Neuronal stem cell (in vitro differentiated cells): ENCODE measurements at regions not wholly inside any gene's neighbourhood (a gene's known extent, or its start where the extent isn't known, plus 50 kb on each side); places are given as distances from the start of the nearest gene placed in this dataset.
"Not testable (repeated sequence)": the region's sequence is repeated elsewhere in the genome, so short reads cannot be mapped to it uniquely, and the experiment has no call there.

Experiments
- DNase-seq: peaks from one replicate; pipeline ENCODE4 v3.0.0-alpha.2; 2013; ENCODE audit warnings: low spot score
- H2AFZ ChIP-seq: one replicate; pipeline ENCODE4 v1.6.1; 2013; ENCODE audit warnings: mild to moderate bottlenecking, low read length, inconsistent platforms
- H2AK5ac ChIP-seq: 2 replicates; pipeline ENCODE4 v1.6.1; 2013; ENCODE audit warnings: low read depth, mild to moderate bottlenecking, inconsistent platforms, low read length, moderate library complexity, mixed read lengths
- H2BK120ac ChIP-seq: 2 replicates; pipeline ENCODE4 v1.6.1; 2013; ENCODE audit warnings: low read depth, mild to moderate bottlenecking, inconsistent platforms, low read length, moderate library complexity, mixed read lengths
- H2BK12ac ChIP-seq: one replicate; pipeline ENCODE4 v1.6.1; 2013; ENCODE audit warnings: low read length, inconsistent platforms
- H2BK15ac ChIP-seq: 2 replicates; pipeline ENCODE4 v1.6.1; 2013; ENCODE audit warnings: mild to moderate bottlenecking, low read length, inconsistent platforms, mixed read lengths
- H2BK5ac ChIP-seq: one replicate; pipeline ENCODE4 v1.6.1; 2013; ENCODE audit warnings: inconsistent platforms, mild to moderate bottlenecking, low read length, moderate library complexity
- H3K14ac ChIP-seq: one replicate; pipeline ENCODE4 v1.6.1; 2013; ENCODE audit warnings: low read length, inconsistent platforms
- H3K18ac ChIP-seq: 2 replicates; pipeline ENCODE4 v1.6.1; 2013; ENCODE audit warnings: low read length, inconsistent platforms
- H3K23ac ChIP-seq: 2 replicates; pipeline ENCODE4 v1.6.1; 2013; ENCODE audit warnings: low read depth, mild to moderate bottlenecking, mixed read lengths, low read length, inconsistent platforms; ENCODE audit not compliant: poor library complexity
- H3K27ac ChIP-seq: replicated peaks from 3 replicates; pipeline ENCODE4 v1.5.1; 2013; ENCODE audit warnings: low read length, inconsistent platforms
- H3K27me3 ChIP-seq, 3 experiments: 2 replicates each; pipeline ENCODE4 v1.6.1; 2013; ENCODE audit warnings: low read length in 3 of 3, mild to moderate bottlenecking in 2 of 3, inconsistent platforms in 1 of 3, low read depth in 1 of 3, mixed read lengths in 1 of 3, moderate library complexity in 1 of 3; ENCODE audit not compliant: control insufficient read depth in 3 of 3, insufficient read depth in 3 of 3
- H3K36me3 ChIP-seq, 2 donors: replicated peaks in 1 of 2; 2 replicates each; pipeline ENCODE4 v1.6.1; 2013; ENCODE audit warnings: low read length in 2 of 2; ENCODE audit not compliant: control insufficient read depth in 2 of 2, insufficient read depth in 2 of 2
- H3K4ac ChIP-seq: 2 replicates; pipeline ENCODE4 v1.6.1; 2013; ENCODE audit warnings: inconsistent platforms, mild to moderate bottlenecking, low read length, moderate library complexity
- H3K4me1 ChIP-seq, 2 donors: 1 replicate in 1 of 2; 2 replicates in 1 of 2; pipeline ENCODE4 v1.6.1; 2013; ENCODE audit warnings: low read length in 2 of 2, low read depth in 1 of 2; ENCODE audit not compliant: control insufficient read depth in 2 of 2, insufficient read depth in 1 of 2
- H3K4me2 ChIP-seq: one replicate; pipeline ENCODE4 v1.6.1; 2013; ENCODE audit warnings: mild to moderate bottlenecking, low read length, inconsistent platforms; ENCODE audit not compliant: insufficient read depth, poor library complexity, severe bottlenecking
- H3K4me3 ChIP-seq, 2 donors: 2 replicates each; pipeline ENCODE4 v1.5.1; 2013; ENCODE audit warnings: low read length in 2 of 2, mild to moderate bottlenecking in 2 of 2, inconsistent platforms in 1 of 2, moderate library complexity in 1 of 2
- H3K79me1 ChIP-seq: one replicate; pipeline ENCODE4 v1.6.1; 2013; ENCODE audit warnings: low read depth, mild to moderate bottlenecking, inconsistent platforms, low read length, moderate library complexity
- H3K9ac ChIP-seq: one replicate; pipeline ENCODE4 v1.6.1; 2013; ENCODE audit warnings: mild to moderate bottlenecking, low read depth, low read length, inconsistent platforms; ENCODE audit not compliant: poor library complexity
- H3K9me3 ChIP-seq, 2 donors: replicated peaks in 1 of 2; 2 replicates each; pipeline versions ENCODE3 to v1.6.1; 2013; ENCODE audit warnings: low read length in 2 of 2, mild to moderate bottlenecking in 2 of 2, inconsistent platforms in 1 of 2, low read depth in 1 of 2, mixed read lengths in 1 of 2, moderate library complexity in 1 of 2; ENCODE audit not compliant: control insufficient read depth in 2 of 2, insufficient read depth in 1 of 2
- H4K8ac ChIP-seq: one replicate; pipeline ENCODE4 v1.6.1; 2013; ENCODE audit warnings: low read depth, mild to moderate bottlenecking, inconsistent platforms, low read length, moderate library complexity
- H4K91ac ChIP-seq: one replicate; pipeline ENCODE4 v1.6.1; 2013; ENCODE audit warnings: low read length, low read depth, mild to moderate bottlenecking, inconsistent platforms; ENCODE audit not compliant: poor library complexity
- WGBS, 2 donors: extraction: QIAGEN DNeasy Blood & Tissue Kit; methylation state at CpG; one replicate each; pipeline ENCODE4 v1.1.7; 2013; ENCODE audit warnings: missing lambda C conversion rate in 2 of 2, mixed read lengths in 1 of 2; ENCODE audit not compliant: insufficient read length in 2 of 2, insufficient replicate concordance in 1 of 2; ENCODE audit errors: extremely low coverage in 2 of 2; 5-methylcytosine and 5-hydroxymethylcytosine counted together

GRCh38 chr5:136444099-136444498 is 78.8 kb upstream of the TRPC7 start:
- H3K4me2 ChIP-seq, H3K27ac ChIP-seq, H4K91ac ChIP-seq, H2BK15ac ChIP-seq, H3K18ac ChIP-seq, H3K4me3 ChIP-seq, H3K4ac ChIP-seq, H2AFZ ChIP-seq, H3K9ac ChIP-seq, H3K9me3 ChIP-seq, H3K14ac ChIP-seq, H4K8ac ChIP-seq, H2BK5ac ChIP-seq, H2BK12ac ChIP-seq, H3K27me3 ChIP-seq, H3K23ac ChIP-seq, H2AK5ac ChIP-seq, H3K4me1 ChIP-seq, H3K79me1 ChIP-seq, H2BK120ac ChIP-seq, DNase-seq, H3K36me3 ChIP-seq: not testable (repeated sequence)
- no CpG with 5 or more reads among the region's 12 CpGs for WGBS, 2 donors

GRCh38 chr5:136439367-136439766 is 74.0 kb upstream of the TRPC7 start:
- Histone ChIP-seq H2AFZ (no peak overlapping the region), H2BK5ac (no peak overlapping the region), H2BK15ac (no peak overlapping the region), H3K36me3 (no peaks in the 10 kb centered on the region), H3K18ac (no peak overlapping the region), H2BK12ac (no peak overlapping the region), H3K4me1 (no peaks in the 10 kb centered on the region), H3K27me3 (no peaks in the 10 kb centered on the region), H3K4me2 (no peak overlapping the region), H3K4me3 (no peak overlapping the region), H3K27ac (no peak overlapping the region), H4K8ac (no peak overlapping the region), H3K14ac (no peak overlapping the region), H3K9me3 (no peaks in the 10 kb centered on the region), H3K79me1 (no peaks in the 10 kb centered on the region), H2AK5ac (no peak overlapping the region), H2BK120ac (no peak overlapping the region), H3K4ac (no peak overlapping the region), H3K23ac (no peak overlapping the region), H4K91ac (no peak overlapping the region), H3K9ac (no peak overlapping the region)
- no peak for DNase-seq

GRCh38 chr5:136435946-136436543 is 70.7 kb upstream of the TRPC7 start:
- no peak overlapping the region for H3K4me3 ChIP-seq
- no peaks in the 10 kb centered on the region for H3K79me1 ChIP-seq
- no peak overlapping the region for H3K18ac ChIP-seq
- no peak overlapping the region for H3K27ac ChIP-seq
- no peaks in the 10 kb centered on the region for H3K36me3 ChIP-seq
- no peak overlapping the region for H3K4ac ChIP-seq
- no peak overlapping the region for H3K23ac ChIP-seq
- no peak overlapping the region for H2AFZ ChIP-seq
- H4K8ac ChIP-seq: no peak overlapping the region
- H4K91ac ChIP-seq: no peak overlapping the region
- H3K27me3 ChIP-seq: no peaks in the 10 kb centered on the region
- no peak overlapping the region for H3K4me2 ChIP-seq
- DNase-seq: no peak
- no peak overlapping the region for H2AK5ac ChIP-seq
- H2BK5ac ChIP-seq: no peak overlapping the region
- H2BK12ac ChIP-seq: no peak overlapping the region
- H2BK120ac ChIP-seq: no peak overlapping the region
- WGBS, 2 donors: no CpG with 5 or more reads among the region's 6 CpGs
- H3K14ac ChIP-seq: no peak overlapping the region
- no peaks in the 10 kb centered on the region for H3K9me3 ChIP-seq
- H3K9ac ChIP-seq: no peak overlapping the region
- H3K4me1 ChIP-seq: no peaks in the 10 kb centered on the region
- no peak overlapping the region for H2BK15ac ChIP-seq

GRCh38 chr5:136434795-136435194 is 69.5 kb upstream of the TRPC7 start:
- no peak for DNase-seq
- no CpG with 5 or more reads among the region's 3 CpGs for WGBS, 2 donors

More at GRCh38 chr5:136434795-136435194, 69.5 kb upstream of the TRPC7 start:
- no peaks in the 10 kb centered on the region for H3K27me3 ChIP-seq
- H3K36me3 ChIP-seq: no peaks in the 10 kb centered on the region
- H3K4ac ChIP-seq: no peak overlapping the region
- no peak overlapping the region for H2AK5ac ChIP-seq
- H3K4me1 ChIP-seq: no peaks in the 10 kb centered on the region
- no peak overlapping the region for H3K4me3 ChIP-seq
- H3K9ac ChIP-seq: no peak overlapping the region
- H2AFZ ChIP-seq: no peak overlapping the region
- H3K23ac ChIP-seq: no peak overlapping the region
- H2BK120ac ChIP-seq: no peak overlapping the region
- no peaks in the 10 kb centered on the region for H3K79me1 ChIP-seq
- H4K91ac ChIP-seq: no peak overlapping the region
- no peaks in the 10 kb centered on the region for H3K9me3 ChIP-seq
- H4K8ac ChIP-seq: no peak overlapping the region
- H3K4me2 ChIP-seq: no peak overlapping the region
- no peak overlapping the region for H3K14ac ChIP-seq
- no peak overlapping the region for H3K27ac ChIP-seq
- H2BK5ac ChIP-seq: no peak overlapping the region
- no peak overlapping the region for H3K18ac ChIP-seq
- H2BK15ac ChIP-seq: no peak overlapping the region
- H2BK12ac ChIP-seq: no peak overlapping the region
